Glutamatergic neuron (in vitro differentiated cells): ENCODE measurements at regions not wholly inside any gene's neighbourhood (a gene's known extent, or its start where the extent isn't known, plus 50 kb on each side); places are given as distances from the start of the nearest gene placed in this dataset.

Source experiments
- DNase-seq: peaks from one replicate; pipeline ENCODE4 v3.0.0; 2022
- H3K27ac Mint-ChIP-seq: one replicate; pipeline ENCODE4 v1.8.0; 2020; ENCODE audit warnings: mild to moderate bottlenecking, mixed read lengths, inconsistent platforms; ENCODE audit not compliant: unreplicated experiment
- H3K27me3 Mint-ChIP-seq: one replicate; pipeline ENCODE4 v1.8.0; 2020; ENCODE audit warnings: mild to moderate bottlenecking, moderate library complexity, mixed read lengths, inconsistent platforms; ENCODE audit not compliant: unreplicated experiment
- H3K36me3 Mint-ChIP-seq: one replicate; pipeline ENCODE4 v1.8.0; 2020; ENCODE audit warnings: mild to moderate bottlenecking, mixed read lengths, inconsistent platforms; ENCODE audit not compliant: unreplicated experiment
- H3K4me1 Mint-ChIP-seq: one replicate; pipeline ENCODE4 v1.8.0; 2020; ENCODE audit warnings: mild to moderate bottlenecking, low read depth, mixed read lengths, inconsistent platforms; ENCODE audit not compliant: unreplicated experiment
- H3K4me3 Mint-ChIP-seq: one replicate; pipeline ENCODE4 v1.8.0; 2020; ENCODE audit warnings: mild to moderate bottlenecking, mixed read lengths, inconsistent platforms; ENCODE audit not compliant: unreplicated experiment
- H3K9me3 Mint-ChIP-seq: one replicate; pipeline ENCODE4 v1.8.0; 2020; ENCODE audit warnings: mild to moderate bottlenecking, moderate library complexity, mixed read lengths, inconsistent platforms; ENCODE audit not compliant: unreplicated experiment
- CTCF ChIP-seq: fragments of 200-600 bp; sonication (generic); IDR thresholded peaks from one replicate; pipeline ENCODE4 v1.5.0; 2021; ENCODE audit not compliant: partially characterized antibody, unreplicated experiment

GRCh38 chr4:126959056-126959745 is 673.6 kb upstream of the INTU start:
- no peak for TF ChIP-seq CTCF
- Mint-ChIP-seq H3K9me3 (no peaks in the 10 kb centered on the region), H3K27ac (no peak overlapping the region), H3K4me3 (no peak overlapping the region), H3K4me1 (no peaks in the 10 kb centered on the region), H3K36me3 (no peaks in the 10 kb centered on the region), H3K27me3 (no peaks in the 10 kb centered on the region)
- no peak for DNase-seq

GRCh38 chr4:126960760-126961159 is 672.0 kb upstream of the INTU start:
- Mint-ChIP-seq H3K27ac (no peak overlapping the region), H3K4me1 (no peaks in the 10 kb centered on the region), H3K9me3 (no peaks in the 10 kb centered on the region), H3K27me3 (peaks cover 2% of the 10 kb centered on the region), H3K36me3 (no peaks in the 10 kb centered on the region), H3K4me3 (no peak overlapping the region)
- no peak for TF ChIP-seq CTCF
- DNase-seq = no peak

GRCh38 chr4:126961661-126962060 is 671.1 kb upstream of the INTU start:
- H3K27ac Mint-ChIP-seq = no peak overlapping the region
- peaks cover 2% of the 10 kb centered on the region for H3K27me3 Mint-ChIP-seq
- no peak for DNase-seq
- H3K36me3 Mint-ChIP-seq = no peaks in the 10 kb centered on the region
- no peaks in the 10 kb centered on the region for H3K9me3 Mint-ChIP-seq
- no peak overlapping the region for H3K4me3 Mint-ChIP-seq
- H3K4me1 Mint-ChIP-seq = no peaks in the 10 kb centered on the region
- no peak for TF ChIP-seq CTCF

- DNase-seq = no peak
- no peak for TF ChIP-seq CTCF
- Mint-ChIP-seq H3K27ac (no peak overlapping the region), H3K4me1 (no peaks in the 10 kb centered on the region), H3K27me3 (peaks cover 2% of the 10 kb centered on the region), H3K4me3 (no peak overlapping the region), H3K9me3 (peaks cover 1% of the 10 kb centered on the region), H3K36me3 (no peaks in the 10 kb centered on the region)
Measured at GRCh38 chr4:126965877-126966276, 666.9 kb upstream of the INTU start.

GRCh38 chr4:126969360-126970235 is 663.2 kb upstream of the INTU start:
- DNase-seq = no peak
- no peak overlapping the region for H3K4me3 Mint-ChIP-seq
- H3K36me3 Mint-ChIP-seq = no peaks in the 10 kb centered on the region
- no peaks in the 10 kb centered on the region for H3K4me1 Mint-ChIP-seq
- no peaks in the 10 kb centered on the region for H3K27me3 Mint-ChIP-seq
- TF ChIP-seq CTCF = no peak
- H3K9me3 Mint-ChIP-seq = peaks cover 1% of the 10 kb centered on the region
- no peak overlapping the region for H3K27ac Mint-ChIP-seq
